ENCODE measurements at regions not wholly inside any gene's neighbourhood (a gene's known extent, or its start where the extent isn't known, plus 50 kb on each side); places are given as distances from the start of the nearest gene placed in this dataset.

GRCh38 chr2:14398641-14399040 is 233.9 kb upstream of the LRATD1 start:
- Histone ChIP-seq H3K9me3 (no peaks in the 10 kb centered on the region), H3K27me3 (no peaks in the 10 kb centered on the region), H3K36me3 (no peaks in the 10 kb centered on the region), H3K4me1 (no peaks in the 10 kb centered on the region), H3K4me3 (no peak overlapping the region), H3K27ac (no peak overlapping the region)
- intact Hi-C loops (cut with DNase I; ENCODE audit: low total_unique reads) (no loop called here), in situ Hi-C loops (cut with MboI; ENCODE audit: low sequenced_read_pairs in 4 of 4) (no loop called here)
- TF ChIP-seq POLR2A (IDR thresholded peaks at IDR 0.05) (no peak), CTCF (IDR thresholded peaks at IDR 0.05 in 4 of 5, conservative IDR thresholded peaks at IDR 0.05 in 1 of 5) (no peak)
- no peak for DNase-seq
- ATAC-seq, result no peak

GRCh38 chr2:14401873-14402272 is 230.6 kb upstream of the LRATD1 start:
- Histone ChIP-seq H3K27ac (no peak overlapping the region), H3K4me3 (no peak overlapping the region), H3K36me3 (no peaks in the 10 kb centered on the region), H3K9me3 (no peaks in the 10 kb centered on the region), H3K4me1 (no peaks in the 10 kb centered on the region), H3K27me3 (no peaks in the 10 kb centered on the region)
- in situ Hi-C loops (cut with MboI; ENCODE audit: low sequenced_read_pairs in 4 of 4), result no loop called here
- ATAC-seq (no peak), DNase-seq (no peak)
- intact Hi-C loops (cut with DNase I; ENCODE audit: low total_unique reads), result no loop called here
- TF ChIP-seq POLR2A (IDR thresholded peaks at IDR 0.05) (no peak), CTCF (IDR thresholded peaks at IDR 0.05 in 4 of 5, conservative IDR thresholded peaks at IDR 0.05 in 1 of 5) (no peak)

GRCh38 chr2:14408695-14409094 is 223.8 kb upstream of the LRATD1 start:
- no peaks in the 10 kb centered on the region for H3K9me3 ChIP-seq
- intact Hi-C loops (cut with DNase I; ENCODE audit: low total_unique reads), result no loop called here
- TF ChIP-seq POLR2A (IDR thresholded peaks at IDR 0.05), result no peak
- no peak for TF ChIP-seq CTCF (IDR thresholded peaks at IDR 0.05 in 4 of 5, conservative IDR thresholded peaks at IDR 0.05 in 1 of 5)
- no peak for DNase-seq
- no peaks in the 10 kb centered on the region for H3K36me3 ChIP-seq
- in situ Hi-C loops (cut with MboI; ENCODE audit: low sequenced_read_pairs in 4 of 4), result no loop called here
- H3K27ac ChIP-seq, result no peak overlapping the region
- no peak overlapping the region for H3K4me3 ChIP-seq
- ATAC-seq, result no peak
- H3K27me3 ChIP-seq, result no peaks in the 10 kb centered on the region
- H3K4me1 ChIP-seq, result no peaks in the 10 kb centered on the region

- H3K27ac ChIP-seq, result no peak overlapping the region
- no peak for DNase-seq
- in situ Hi-C loops (cut with MboI; ENCODE audit: low sequenced_read_pairs in 4 of 4), result no loop called here
- no peak for ATAC-seq
- H3K4me1 ChIP-seq, result no peaks in the 10 kb centered on the region
- no peaks in the 10 kb centered on the region for H3K36me3 ChIP-seq
- no peaks in the 10 kb centered on the region for H3K27me3 ChIP-seq
- H3K4me3 ChIP-seq, result no peak overlapping the region
- intact Hi-C loops (cut with DNase I; ENCODE audit: low total_unique reads), result no loop called here
- no peak for TF ChIP-seq POLR2A (IDR thresholded peaks at IDR 0.05)
- no peak for TF ChIP-seq CTCF (IDR thresholded peaks at IDR 0.05 in 4 of 5, conservative IDR thresholded peaks at IDR 0.05 in 1 of 5)
- no peaks in the 10 kb centered on the region for H3K9me3 ChIP-seq
These were observed 215.0 kb upstream of the LRATD1 start for GRCh38 chr2:14417551-14417950.

- Histone ChIP-seq H3K27me3 (no peaks in the 10 kb centered on the region), H3K36me3 (no peaks in the 10 kb centered on the region), H3K4me3 (no peak overlapping the region), H3K9me3 (no peaks in the 10 kb centered on the region), H3K27ac (no peak overlapping the region), H3K4me1 (no peaks in the 10 kb centered on the region)
- in situ Hi-C loops (cut with MboI; ENCODE audit: low sequenced_read_pairs in 4 of 4), result no loop called here
- no peak for TF ChIP-seq POLR2A (IDR thresholded peaks at IDR 0.05)
- TF ChIP-seq CTCF (IDR thresholded peaks at IDR 0.05 in 4 of 5, conservative IDR thresholded peaks at IDR 0.05 in 1 of 5), result no peak
- DNase-seq (no peak), ATAC-seq (no peak)
- intact Hi-C loops (cut with DNase I; ENCODE audit: low total_unique reads), result no loop called here
These were observed 214.4 kb upstream of the LRATD1 start for GRCh38 chr2:14418115-14418514.

Measured in gastrocnemius medialis (tissue), 4 donors.